MG63 (cell line): ENCODE measurements at regions not wholly inside any gene's neighbourhood (a gene's known extent, or its start where the extent isn't known, plus 50 kb on each side); places are given as distances from the start of the nearest gene placed in this dataset.
A peak's percentile ranks its signal among the peaks of the same experiment; 100 is the strongest.
"Not testable (repeated sequence)": the region's sequence is repeated elsewhere in the genome, so short reads cannot be mapped to it uniquely, and the experiment has no call there.

ENCODE experiments used
- DNase-seq: peaks from one replicate; pipeline ENCODE4 v3.0.0-alpha.2; 2020
- H3K27me3 ChIP-seq: fragments of 250-450 bp; sonication (Bioruptor Pico); 2 replicates; pipeline ENCODE4 v1.5.1; 2020; ENCODE audit warnings: mild to moderate bottlenecking, moderate library complexity
- H3K36me3 ChIP-seq: fragments of 250-450 bp; sonication (Bioruptor Pico); 2 replicates; pipeline ENCODE4 v1.5.1; 2020; ENCODE audit warnings: mild to moderate bottlenecking, moderate library complexity
- H3K4me3 ChIP-seq: fragments of 250-450 bp; sonication (Bioruptor Pico); 2 replicates; pipeline ENCODE4 v1.5.1; 2020; ENCODE audit warnings: mild to moderate bottlenecking, moderate library complexity
- H3K9me3 ChIP-seq: fragments of 250-450 bp; sonication (Bioruptor Pico); 2 replicates; pipeline ENCODE4 v1.5.1; 2020; ENCODE audit warnings: mild to moderate bottlenecking, moderate library complexity

- H3K36me3 ChIP-seq, result no peaks in the 10 kb centered on the region
These were observed 780.5 kb upstream of the GOT2 start for GRCh38 chr16:59514651-59515050.

GRCh38 chr16:59510008-59510424, 775.9 kb upstream of the GOT2 start:
- peak; percentile 100 for DNase-seq
- H3K36me3 ChIP-seq, result no peaks in the 10 kb centered on the region
- H3K9me3 ChIP-seq, result peaks cover 16% of the 10 kb centered on the region
- H3K27me3 ChIP-seq, result no peaks in the 10 kb centered on the region
- no peak overlapping the region for H3K4me3 ChIP-seq

More at GRCh38 chr16:59514651-59515050, 780.5 kb upstream of the GOT2 start:
- Histone ChIP-seq H3K9me3 (peaks cover 23% of the 10 kb centered on the region), H3K27me3 (no peaks in the 10 kb centered on the region), H3K4me3 (no peak overlapping the region)
- no peak for DNase-seq

GRCh38 chr16:59500601-59501000, 766.5 kb upstream of the GOT2 start:
- H3K4me3 ChIP-seq, result no peak overlapping the region
- H3K27me3 ChIP-seq, result no peaks in the 10 kb centered on the region
- no peak for DNase-seq
- peaks cover 3% of the 10 kb centered on the region for H3K9me3 ChIP-seq
- H3K36me3 ChIP-seq, result no peaks in the 10 kb centered on the region

DNA sequence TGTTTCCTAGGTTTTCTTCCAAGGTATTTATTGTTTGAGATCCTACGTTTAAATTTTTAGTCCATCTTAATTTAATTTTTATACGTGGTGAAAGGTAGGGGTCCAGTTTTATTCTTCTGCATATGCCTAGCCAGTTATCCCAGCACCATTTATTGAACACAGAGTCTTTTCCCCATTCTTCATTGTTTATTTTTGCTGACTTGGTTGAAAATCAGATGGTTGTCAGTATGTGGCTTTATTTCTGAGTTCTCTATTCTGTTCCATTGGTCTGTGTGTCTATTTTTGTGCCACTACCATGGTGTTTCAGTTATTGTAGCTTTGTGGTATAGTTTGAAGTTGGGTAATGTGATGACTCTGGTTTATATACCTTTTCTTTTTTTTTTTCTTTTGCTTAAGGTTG, 753.0 kb upstream of the GOT2 start:
- Histone ChIP-seq H3K4me3 (no peak overlapping the region), H3K9me3 (0 out of 2 replicates have a peak, but pooled peaks cover 2% of the 10 kb centered on the region), H3K27me3 (no peaks in the 10 kb centered on the region), H3K36me3 (no peaks in the 10 kb centered on the region)
- DNase-seq, result no peak

GRCh38 chr16:59484833-59485516, 750.9 kb upstream of the GOT2 start:
- Histone ChIP-seq H3K36me3 (no peaks in the 10 kb centered on the region), H3K9me3 (0 out of 2 replicates have a peak, but pooled peaks cover 2% of the 10 kb centered on the region), H3K4me3 (no peak overlapping the region), H3K27me3 (no peaks in the 10 kb centered on the region)
- no peak for DNase-seq

GRCh38 chr16:59478838-59479237, 744.7 kb upstream of the GOT2 start:
- no peaks in the 10 kb centered on the region; the same call in 1 of the 2 replicates for H3K9me3 ChIP-seq

DNA sequence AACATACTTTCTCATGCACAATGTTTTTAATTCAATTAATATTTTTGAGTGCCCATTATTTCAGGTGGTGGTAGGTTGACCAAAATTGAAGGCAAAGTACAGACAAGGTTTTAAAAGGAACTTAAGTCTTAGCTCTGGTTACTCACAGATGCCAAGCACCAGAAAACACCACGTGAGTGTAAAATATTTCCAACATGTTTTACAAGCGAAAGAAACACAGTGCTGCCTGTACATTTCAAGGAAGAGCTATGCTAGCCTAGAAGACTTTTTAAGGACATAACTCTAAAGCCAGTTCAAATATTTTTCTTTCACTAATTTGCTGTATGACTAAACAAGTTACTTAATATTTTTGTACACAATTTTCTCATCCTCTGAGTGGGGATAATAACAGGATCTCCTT, 736.4 kb upstream of the GOT2 start:
- no peak overlapping the region for H3K4me3 ChIP-seq
- no peak for DNase-seq
- no peaks in the 10 kb centered on the region for H3K27me3 ChIP-seq
- no peaks in the 10 kb centered on the region for H3K36me3 ChIP-seq
- H3K9me3 ChIP-seq, result peaks cover 3% of the 10 kb centered on the region

More at GRCh38 chr16:59478838-59479237, 744.7 kb upstream of the GOT2 start:
- DNase-seq, result peak; percentile 82
- Histone ChIP-seq H3K36me3 (no peaks in the 10 kb centered on the region), H3K27me3 (no peaks in the 10 kb centered on the region), H3K4me3 (no peak overlapping the region)

- Histone ChIP-seq H3K4me3 (no peak overlapping the region), H3K9me3 (peaks cover 3% of the 10 kb centered on the region; the same call in 1 of the 2 replicates), H3K27me3 (no peaks in the 10 kb centered on the region), H3K36me3 (no peaks in the 10 kb centered on the region)
- no peak for DNase-seq
These were observed 735.1 kb upstream of the GOT2 start for GRCh38 chr16:59469266-59469665.

DNA sequence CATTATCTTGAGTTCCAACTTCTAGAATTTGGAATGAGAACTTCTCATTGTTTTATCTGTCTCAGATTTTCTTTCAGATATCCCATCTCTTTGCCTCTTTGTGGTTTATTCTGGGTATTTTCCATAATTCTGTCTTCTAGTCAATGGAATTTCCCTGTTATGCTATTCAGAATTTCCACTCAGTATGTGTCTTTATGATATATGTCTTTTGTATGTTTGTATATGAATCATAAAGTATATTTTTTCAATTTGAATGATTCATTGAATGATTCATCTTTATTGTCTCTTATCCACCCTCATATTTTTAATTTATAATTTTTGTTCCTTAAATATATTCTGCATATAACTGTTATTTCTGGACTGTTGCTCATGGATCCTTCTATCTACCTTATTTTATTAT, 729.7 kb upstream of the GOT2 start:
- Histone ChIP-seq H3K9me3 (peaks cover 8% of the 10 kb centered on the region), H3K4me3 (no peak overlapping the region), H3K27me3 (no peaks in the 10 kb centered on the region), H3K36me3 (no peaks in the 10 kb centered on the region)
- no peak for DNase-seq

- Histone ChIP-seq H3K4me3 (no peak overlapping the region), H3K27me3 (no peaks in the 10 kb centered on the region), H3K9me3 (peaks cover 5% of the 10 kb centered on the region), H3K36me3 (no peaks in the 10 kb centered on the region)
- DNase-seq, result no peak
These were observed 725.7 kb upstream of the GOT2 start for GRCh38 chr16:59459806-59460205.

DNA sequence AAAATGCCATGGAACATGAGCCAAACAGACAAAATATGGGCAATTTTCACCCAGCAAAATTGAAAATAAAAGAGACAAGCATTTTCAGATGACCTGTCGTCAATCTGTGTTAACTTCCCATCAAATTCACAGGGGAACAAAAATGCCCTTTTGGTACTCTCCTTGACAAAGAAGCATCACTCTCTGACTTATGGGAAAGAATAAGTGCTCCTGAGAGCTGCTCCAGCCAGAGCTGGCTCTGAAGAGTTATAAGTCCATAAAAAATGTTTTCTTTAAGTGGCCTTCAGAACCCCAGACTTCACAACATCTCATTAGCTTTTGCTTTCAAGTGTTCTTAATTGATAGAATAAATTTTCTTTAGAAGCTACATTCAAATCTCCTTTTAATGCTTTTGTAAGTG, 721.4 kb upstream of the GOT2 start:
- no peak for DNase-seq
- no peak overlapping the region for H3K4me3 ChIP-seq
- H3K9me3 ChIP-seq, result peaks cover 26% of the 10 kb centered on the region
- H3K27me3 ChIP-seq, result no peaks in the 10 kb centered on the region
- H3K36me3 ChIP-seq, result no peaks in the 10 kb centered on the region

DNA sequence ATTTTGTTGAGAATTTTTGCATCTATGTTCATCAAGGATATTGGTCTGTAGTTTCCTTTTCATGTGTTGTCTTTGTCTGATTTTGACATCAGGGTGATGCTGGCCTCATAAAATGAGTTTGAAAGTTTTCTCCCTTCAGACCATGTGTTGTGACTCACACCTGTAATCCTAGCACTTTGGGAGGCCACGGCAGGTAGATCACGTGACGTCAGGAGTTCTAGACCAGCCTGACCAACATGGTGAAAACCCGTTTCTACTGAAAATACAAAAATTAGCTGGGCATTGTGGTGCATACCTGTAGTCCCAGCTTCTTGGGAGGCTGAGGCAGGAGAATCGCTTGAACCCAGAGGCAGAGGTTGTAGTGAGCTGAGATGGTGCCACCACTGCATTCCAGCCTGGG, 716.4 kb upstream of the GOT2 start:
- DNase-seq, H3K27me3 ChIP-seq, H3K36me3 ChIP-seq, H3K4me3 ChIP-seq: not testable (repeated sequence)
- peaks cover 30% of the 10 kb centered on the region for H3K9me3 ChIP-seq

GRCh38 chr16:59440502-59440901, 706.4 kb upstream of the GOT2 start:
- Histone ChIP-seq H3K4me3 (no peak overlapping the region), H3K9me3 (peaks cover 16% of the 10 kb centered on the region), H3K36me3 (no peaks in the 10 kb centered on the region), H3K27me3 (no peaks in the 10 kb centered on the region)
- DNase-seq, result no peak

GRCh38 chr16:59432896-59433295, 698.8 kb upstream of the GOT2 start:
- Histone ChIP-seq H3K9me3 (peaks cover 13% of the 10 kb centered on the region), H3K4me3 (no peak overlapping the region), H3K36me3 (no peaks in the 10 kb centered on the region), H3K27me3 (no peaks in the 10 kb centered on the region)
- DNase-seq, result peak; percentile 47

DNA sequence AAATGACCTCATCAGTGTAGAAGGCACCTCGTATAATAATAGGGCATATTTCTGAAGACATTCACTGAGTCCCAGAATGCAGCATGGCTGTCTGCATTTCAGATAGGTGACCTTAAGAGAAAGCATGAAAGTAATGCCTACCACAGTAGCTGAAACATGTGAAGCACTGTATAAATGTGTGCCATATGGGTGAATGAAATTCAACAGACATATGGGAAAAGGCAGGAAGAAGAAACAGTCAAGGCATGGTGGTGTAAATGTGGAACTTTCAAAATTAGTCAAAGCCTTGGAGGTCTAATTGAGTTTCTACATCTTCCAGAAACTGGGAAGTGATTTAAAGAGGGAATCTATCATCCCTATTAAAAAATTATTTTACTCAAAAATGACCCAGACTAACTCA, 698.2 kb upstream of the GOT2 start:
- H3K36me3 ChIP-seq, result no peaks in the 10 kb centered on the region
- H3K4me3 ChIP-seq, result no peak overlapping the region
- no peak for DNase-seq
- H3K27me3 ChIP-seq, result no peaks in the 10 kb centered on the region
- peaks cover 9% of the 10 kb centered on the region for H3K9me3 ChIP-seq

GRCh38 chr16:59424714-59425273, 690.7 kb upstream of the GOT2 start:
- Histone ChIP-seq H3K9me3 (peaks cover 18% of the 10 kb centered on the region), H3K36me3 (no peaks in the 10 kb centered on the region), H3K27me3 (no peaks in the 10 kb centered on the region), H3K4me3 (no peak overlapping the region)
- no peak for DNase-seq

DNA sequence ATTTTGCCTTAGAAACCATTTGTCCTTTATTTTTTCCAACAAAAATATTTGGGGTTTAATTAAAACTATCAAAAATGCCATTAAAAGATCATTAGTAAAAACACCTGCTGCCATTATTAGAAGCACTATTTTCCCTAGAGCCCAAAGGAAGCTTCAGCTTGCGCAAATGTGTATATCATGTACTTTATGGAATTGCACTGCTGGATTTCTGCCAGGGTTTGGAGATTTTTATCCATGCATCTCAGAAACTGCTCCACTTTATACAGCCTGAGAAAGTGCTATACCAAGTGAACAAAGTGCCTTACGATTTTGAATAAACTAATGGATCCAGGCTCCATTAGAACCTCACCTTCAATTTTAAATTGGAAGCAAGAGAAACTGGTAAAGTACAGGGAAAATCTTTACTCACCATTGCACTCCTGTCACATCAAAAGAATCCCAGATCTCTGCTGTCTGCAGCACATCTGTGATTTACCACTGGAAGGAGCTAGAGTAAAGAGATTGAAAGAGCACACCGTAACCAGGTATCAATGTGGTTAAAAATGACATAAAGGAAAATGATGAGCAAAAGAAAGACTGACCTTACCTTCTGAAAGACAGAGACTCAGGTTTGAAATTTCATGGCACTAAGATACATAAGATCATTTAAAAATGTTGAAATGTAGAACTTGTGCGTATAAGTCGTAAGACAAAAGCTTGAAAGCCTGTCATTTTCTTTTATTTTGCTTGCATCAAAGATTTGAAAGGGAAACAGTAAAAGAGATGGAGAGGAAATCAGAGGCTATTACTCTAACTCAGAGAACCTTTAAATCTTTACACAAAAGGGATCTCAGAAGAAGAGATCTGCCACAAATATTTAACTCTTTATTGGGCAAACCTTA, 678.1 kb upstream of the GOT2 start:
- H3K27me3 ChIP-seq, result no peaks in the 10 kb centered on the region
- H3K36me3 ChIP-seq, result no peaks in the 10 kb centered on the region
- no peak overlapping the region for H3K4me3 ChIP-seq
- DNase-seq, result no peak
- peaks cover 3% of the 10 kb centered on the region; the same call in 1 of the 2 replicates for H3K9me3 ChIP-seq
